CD4-positive, alpha-beta T cell treated with Interleukin-12 subunit alpha and Interleukin-12 subunit beta, for 1 hour (primary cell): ENCODE measurements at regions not wholly inside any gene's neighbourhood (a gene's known extent, or its start where the extent isn't known, plus 50 kb on each side); places are given as distances from the start of the nearest gene placed in this dataset.
"Not testable (repeated sequence)": the region's sequence is repeated elsewhere in the genome, so short reads cannot be mapped to it uniquely, and the experiment has no call there.

Source experiments
- DNase-seq: peaks from one replicate; pipeline ENCODE4 v3.0.0-alpha.2; 2020

DNA sequence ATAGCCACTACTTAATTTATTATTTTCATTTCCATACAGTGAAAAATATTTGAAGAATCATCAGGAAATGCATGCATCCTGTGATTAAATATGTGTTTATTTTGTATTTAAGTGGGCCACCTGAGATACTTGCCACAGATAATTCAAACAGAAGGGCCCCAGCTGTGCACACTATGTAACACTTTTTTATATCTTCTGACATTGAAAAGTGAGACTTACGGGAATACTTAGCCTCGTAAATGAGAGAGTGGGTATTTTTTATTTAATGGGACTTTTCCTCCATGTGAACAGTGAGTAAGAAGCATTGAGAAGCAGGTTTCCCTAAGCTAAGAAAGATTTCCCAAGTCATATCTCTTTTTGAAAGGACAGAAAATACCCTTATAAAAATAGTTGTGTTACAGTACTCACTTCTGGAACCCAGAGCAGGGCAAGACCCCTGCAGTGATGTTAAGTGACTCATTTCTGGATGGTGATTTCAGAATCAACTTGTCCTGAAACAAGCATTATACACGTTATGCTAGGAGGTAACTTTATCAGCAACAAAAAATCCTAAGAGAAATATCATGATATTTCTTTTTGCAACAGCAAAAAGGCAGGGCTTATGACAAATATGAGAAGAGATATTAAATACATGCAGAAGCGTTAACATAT lies 478.1 kb upstream of the CHORDC1 start:
- DNase-seq = no peak

DNA sequence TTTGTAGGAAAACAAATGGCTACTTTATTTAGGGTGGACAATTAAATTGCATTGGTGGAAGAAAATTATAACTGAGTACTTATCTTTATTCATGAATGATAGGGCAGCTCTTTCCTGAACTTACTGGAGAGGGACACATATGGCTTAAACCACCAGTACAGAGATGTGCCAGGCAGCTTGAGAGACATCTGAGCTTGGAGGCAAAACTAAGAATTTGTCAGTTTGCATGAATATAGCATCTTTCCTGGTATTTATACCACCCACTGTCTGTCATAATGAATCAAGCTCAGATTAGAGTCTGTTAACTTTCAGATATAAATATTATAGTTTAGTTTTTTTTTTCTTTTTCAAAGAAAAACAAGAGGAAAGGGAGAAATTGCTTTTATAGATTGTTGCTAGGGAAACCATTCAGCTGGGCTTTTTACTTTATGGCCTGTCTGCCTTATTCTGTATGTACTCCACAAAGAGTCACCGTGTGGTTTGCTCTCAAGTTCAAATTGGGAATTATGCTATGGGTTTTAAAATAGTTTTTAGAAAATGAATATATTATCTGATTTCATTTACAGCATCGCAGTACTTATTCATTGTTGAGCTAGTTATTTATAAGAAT lies 477.0 kb upstream of the CHORDC1 start:
- no peak for DNase-seq

DNA sequence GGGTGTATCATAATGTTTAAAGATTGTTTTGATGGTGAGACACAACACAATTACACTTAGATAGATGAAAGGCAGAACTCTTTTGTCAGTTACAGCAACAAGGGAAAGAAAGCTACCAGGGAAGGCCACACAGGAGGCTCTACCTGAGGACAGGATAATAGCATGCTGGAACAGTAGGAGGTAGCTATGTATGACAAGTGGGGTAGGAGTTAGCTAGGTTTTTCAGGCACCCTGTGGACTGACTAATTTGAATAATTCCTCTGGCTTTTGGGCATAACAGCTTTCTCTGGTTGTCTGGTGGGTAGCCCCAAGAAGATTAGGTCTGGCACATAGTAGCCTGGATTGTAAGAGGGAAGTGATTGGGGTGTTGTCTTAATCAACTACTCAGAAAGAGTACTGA lies 475.4 kb upstream of the CHORDC1 start:
- no peak for DNase-seq

DNA sequence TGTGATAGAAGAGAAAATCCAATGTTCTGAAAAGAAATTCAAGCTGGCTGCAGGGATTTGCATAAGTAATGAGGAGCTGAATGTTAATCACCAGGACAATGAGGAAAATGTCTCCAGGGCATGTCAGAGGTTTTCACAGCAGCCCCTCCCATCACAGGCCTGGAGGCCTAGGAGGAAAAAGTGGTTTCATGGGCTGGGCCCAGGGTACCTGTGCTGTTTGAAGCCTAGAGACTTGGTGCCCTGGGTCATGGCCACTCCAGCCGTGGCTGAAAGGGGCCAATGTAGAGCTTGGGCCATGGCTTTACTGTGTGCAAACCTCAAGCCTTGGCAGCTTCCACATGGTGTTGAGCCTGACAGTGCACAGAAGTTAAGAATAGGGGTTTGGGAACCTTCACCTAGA lies 452.6 kb upstream of the CHORDC1 start:
- not testable (repeated sequence) for DNase-seq

DNA sequence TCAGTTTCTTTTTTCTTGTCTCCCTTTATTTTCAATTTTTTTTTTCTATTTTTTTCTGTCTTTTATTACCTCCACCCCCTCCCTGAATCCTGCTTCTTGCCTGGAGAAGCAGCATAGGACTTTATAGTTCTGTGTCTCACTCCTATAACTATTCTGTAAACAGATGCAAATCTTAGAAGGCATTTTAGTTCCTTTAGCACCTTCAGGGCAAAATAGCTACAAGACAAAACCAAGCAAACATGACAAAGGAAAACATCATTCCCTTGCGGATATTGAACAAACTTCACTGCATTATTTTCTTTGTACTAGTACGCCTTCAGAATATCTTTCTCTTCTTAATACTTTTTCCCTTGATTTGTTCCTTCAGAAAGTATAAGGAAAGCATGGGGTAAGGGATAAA lies 446.2 kb upstream of the CHORDC1 start:
- no peak for DNase-seq

DNA sequence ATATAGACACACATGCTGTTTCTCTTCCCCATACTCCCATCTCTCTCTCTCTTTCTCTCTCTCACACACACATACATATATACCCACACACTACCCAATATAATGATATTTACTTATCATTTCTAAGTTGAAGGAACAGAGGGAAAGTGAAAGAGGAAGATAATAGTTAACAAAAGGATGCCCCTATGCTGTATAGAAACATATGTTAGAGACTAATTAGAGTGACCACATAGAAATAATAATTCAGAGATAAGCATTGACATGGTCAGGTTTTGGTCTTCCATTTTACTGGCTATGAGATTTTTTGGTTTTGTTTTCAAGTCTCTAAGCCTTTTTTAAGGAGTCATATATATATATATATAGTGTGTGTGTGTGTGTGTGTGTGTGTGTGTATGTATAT lies 445.7 kb upstream of the CHORDC1 start:
- no peak for DNase-seq

DNA sequence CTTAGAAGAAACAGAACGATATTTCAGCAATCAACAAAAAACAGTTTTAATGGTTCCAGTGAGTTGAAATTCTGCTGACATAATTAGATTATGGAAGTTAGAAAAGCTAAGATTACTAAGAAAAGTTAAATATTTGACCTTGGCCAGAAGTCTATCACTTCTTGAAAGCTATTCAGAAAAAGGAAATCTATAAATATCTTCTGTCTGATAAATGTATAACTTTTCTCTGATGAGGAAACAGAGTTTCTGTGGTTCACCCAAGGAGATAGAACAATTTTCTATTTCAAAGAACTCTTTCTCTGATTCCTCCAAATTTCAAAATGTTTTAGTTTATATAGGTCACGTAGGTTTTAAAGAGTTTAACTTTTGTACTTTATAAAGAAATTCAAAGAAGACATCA lies 438.4 kb upstream of the CHORDC1 start:
- DNase-seq = no peak

DNA sequence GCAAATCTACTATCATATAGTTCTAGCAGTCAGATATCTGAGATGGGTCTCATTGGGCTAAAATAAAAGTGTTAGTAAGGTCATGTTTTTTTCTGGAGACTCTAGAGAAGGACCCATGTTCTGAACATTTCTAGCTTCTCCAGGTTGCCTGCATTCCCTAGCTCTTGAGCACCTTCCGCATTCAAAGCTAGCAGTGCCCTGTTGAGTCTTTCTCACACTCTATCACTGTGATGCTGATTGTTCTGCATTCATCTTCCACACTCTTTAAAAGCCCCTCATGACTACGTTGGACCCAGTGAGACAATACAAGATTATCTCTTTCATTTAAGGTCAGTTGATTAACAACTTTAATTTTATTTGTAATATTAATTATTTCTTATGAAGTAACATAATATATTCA lies 433.3 kb upstream of the CHORDC1 start:
- DNase-seq = no peak

DNA sequence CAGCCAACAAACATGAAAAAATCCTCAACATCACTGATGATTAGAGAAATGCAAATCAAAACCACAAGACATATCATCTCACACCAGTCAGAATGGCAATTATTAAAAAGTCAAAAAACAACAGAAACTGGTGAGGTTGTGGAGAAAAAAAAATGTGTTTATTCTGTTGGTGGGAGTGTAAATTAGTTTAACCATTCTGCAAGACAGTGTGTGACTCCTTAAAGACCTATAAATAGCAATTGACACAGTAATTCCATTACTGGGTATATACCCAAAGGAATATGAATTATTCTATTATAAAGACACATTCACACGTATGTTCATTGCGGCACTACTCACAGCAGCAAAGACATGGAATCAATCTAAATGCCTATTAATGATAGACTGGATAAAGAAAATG lies 427.3 kb upstream of the CHORDC1 start:
- DNase-seq = no peak

DNA sequence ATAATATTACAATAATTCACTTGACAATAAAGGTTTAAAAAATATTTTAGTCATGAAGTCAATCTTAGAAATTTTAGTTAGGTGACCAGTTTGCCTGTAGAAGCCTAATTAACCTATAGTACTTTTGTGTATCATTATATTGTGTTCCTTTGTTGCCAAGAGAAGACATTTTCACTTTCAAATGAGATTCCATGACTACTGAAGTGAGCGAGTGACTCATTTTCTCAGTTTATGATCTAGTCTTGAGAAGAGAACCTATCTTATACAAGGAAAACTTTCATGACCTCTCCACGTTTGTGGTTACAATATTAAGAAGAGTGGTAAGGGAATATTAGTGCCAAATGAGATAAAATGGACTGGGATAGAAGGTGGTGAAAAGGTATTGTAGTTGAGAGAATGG lies 423.9 kb upstream of the CHORDC1 start:
- DNase-seq = no peak

DNA sequence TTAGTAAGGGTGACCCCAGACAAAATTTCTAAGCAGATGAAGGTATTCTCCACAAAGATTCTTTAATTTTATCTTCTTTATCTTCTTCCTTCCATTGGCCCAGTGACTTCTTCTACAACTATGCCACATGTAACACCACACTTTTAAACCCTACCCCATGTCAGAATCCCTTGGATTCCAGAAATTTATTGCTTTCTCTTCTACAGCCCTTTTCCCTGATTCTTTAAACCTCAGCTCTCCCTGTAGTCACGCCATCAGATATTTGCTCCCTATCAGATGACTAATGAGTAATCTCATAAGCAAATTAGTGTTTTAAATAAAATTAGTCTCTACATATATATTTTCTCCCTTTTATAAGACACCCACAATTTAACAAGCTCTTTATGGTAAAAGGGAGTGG lies 423.4 kb upstream of the CHORDC1 start:
- DNase-seq = no peak

DNA sequence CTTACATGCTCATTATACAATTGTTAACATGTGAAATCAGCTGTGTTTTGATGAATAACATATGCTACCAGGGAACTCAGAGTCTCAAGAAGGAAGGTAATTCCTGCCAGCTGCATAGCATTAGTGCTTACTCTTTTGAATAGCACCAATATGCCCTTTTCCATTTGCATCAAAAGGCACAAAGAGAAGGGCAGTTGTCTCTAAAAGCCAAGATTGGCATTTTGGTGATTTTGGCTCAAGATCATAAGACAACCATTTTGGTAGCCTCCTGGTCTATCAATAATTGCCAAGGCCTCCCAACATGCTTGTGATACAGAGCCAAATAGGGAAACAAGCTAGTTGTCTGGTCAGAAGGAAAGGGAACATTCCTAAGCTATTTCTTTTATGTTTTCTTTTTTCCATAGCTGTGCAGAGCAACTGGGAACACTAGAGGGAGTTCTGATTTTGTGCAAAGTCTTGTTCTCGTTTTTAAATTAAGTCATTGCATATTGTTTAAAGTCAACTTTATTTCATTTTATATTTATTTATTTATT lies 416.7 kb upstream of the CHORDC1 start:
- no peak for DNase-seq

DNA sequence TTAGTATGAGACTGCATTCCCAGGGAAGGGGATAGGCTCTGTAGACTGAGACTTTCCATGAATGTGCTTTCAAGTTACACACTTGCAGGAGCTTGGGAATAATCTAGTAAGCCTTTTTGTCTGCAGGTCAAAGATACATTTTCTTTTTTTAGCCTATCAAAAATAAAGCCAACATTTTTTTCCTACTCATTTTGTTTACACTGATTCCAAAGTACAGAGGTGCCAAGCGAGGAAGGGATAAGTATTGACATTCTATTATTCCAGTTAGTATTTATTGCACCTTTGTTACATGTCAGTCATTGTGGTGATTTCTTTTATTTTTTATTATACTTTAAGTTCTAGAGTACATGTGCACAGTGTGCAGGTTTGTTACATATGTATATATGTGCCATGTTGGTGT lies 413.0 kb upstream of the CHORDC1 start:
- DNase-seq = no peak

DNA sequence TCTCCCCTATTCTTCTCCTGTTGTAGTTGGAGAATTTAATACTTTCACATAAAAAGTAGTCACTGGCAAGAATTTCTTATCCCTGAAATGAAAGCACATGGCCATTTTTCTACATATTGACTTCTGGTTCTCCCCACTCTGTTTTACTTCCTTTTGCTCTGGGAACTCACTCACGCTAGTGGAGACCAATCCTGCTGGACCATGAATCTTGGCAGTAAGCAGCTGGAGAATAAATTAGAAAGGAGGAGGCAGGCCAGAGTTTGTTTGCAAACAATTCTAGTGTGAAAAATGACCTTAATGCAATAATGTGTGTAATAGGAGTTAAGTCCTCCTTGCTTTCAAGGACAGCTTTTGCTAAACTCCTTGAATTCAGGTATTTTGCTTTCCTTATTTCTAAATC lies 412.3 kb upstream of the CHORDC1 start:
- DNase-seq = no peak

DNA sequence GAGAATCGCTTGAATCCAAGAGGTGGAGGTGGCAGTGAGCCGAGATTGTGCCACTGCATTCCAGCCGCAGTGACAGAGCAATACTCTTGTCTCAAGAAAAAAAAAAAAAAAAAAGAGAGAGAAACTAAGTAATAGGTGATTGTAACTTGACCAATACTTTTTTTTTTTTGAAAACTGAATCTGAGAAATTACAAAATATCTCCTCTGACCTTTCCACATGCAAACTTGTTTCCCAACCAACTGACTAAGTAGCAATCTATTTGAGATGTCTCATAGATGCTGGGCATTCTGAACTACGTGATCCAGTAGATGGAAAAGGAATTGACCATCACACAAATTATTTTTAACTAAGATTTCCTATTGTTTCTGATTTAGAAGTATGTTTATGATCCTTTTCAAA lies 407.3 kb upstream of the CHORDC1 start:
- DNase-seq = no peak

DNA sequence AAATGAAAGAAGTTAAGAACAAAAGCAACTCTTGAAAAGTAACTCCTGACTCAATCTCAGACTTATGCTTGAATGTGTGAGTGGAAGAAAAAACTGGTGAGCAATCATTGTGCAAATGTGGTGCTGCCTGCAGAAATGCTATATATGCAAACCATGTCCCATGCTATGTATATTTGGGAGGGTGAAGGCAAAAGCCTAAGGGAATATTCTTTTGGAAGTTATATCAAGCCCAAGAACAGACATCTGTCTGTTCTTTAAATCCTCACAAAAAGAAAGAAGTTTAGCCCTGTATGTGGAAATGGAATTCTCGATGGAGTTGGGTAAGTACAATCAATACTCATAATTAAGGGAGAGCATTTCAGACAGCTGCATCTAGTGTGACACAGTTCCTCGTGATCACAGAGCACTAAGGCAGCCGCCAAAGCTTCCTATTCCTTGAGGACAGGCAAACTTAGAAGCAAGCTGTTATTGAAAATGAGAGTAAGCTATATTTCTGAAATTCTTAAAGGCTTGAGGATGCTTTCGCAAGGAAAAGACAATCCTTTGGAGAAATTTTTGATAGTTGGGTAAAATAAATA lies 406.5 kb upstream of the CHORDC1 start:
- no peak for DNase-seq

DNA sequence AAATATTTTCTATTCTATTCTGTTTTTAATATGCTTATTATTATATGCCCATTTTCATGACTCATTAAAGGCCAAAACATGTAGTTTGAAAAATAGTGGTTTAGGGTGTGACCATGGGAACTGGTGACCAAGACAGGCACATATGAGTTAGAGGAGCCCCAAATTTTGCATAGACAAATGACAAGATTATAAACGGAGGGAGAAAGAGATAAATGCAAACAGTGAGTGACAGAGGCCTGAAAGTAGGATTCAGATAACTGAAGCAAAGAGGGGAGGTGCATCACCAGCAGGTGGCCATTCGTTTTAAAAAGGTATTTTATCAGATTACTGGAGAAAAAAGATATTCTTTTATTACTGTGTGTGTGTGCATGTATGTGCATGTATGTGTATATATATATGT lies 391.5 kb upstream of the CHORDC1 start:
- DNase-seq = no peak

DNA sequence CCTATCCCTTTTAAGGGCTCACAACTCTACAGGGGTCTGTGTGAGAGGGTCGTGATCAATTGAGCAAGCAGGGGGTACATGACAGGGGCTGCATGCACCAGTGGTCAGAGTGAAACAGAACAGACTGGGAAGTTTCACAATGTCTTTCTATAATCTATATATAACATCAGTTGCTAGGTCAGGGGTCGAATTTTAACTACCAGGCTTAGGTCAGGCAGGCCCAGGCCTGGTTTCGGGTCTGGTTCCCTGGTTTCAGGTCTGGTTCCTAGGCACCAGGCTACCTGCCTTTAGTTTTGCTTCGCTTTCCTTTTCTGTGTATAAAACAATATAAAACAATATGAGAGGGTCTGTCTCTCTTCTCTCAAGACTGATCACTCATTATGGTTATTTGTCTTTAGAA lies 390.2 kb upstream of the CHORDC1 start:
- not testable (repeated sequence) for DNase-seq

DNA sequence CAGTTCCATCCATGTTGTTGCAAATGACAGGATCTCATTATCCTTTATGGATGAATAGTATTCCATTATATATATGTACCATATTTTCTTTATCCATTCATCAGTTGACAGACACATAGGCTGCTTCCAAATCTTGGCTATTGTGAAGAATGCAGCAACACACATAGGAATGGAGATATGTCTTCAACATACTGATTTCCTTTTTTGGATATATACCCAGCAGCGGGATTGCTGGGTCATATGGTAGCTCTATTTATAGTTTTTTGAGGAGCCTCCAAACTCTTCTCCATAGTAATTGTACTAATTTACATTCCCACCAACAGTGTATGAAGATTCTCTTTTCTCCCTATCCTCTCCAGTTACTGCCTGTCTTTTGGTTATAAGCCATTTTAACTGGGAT lies 383.9 kb upstream of the CHORDC1 start:
- DNase-seq = no peak

DNA sequence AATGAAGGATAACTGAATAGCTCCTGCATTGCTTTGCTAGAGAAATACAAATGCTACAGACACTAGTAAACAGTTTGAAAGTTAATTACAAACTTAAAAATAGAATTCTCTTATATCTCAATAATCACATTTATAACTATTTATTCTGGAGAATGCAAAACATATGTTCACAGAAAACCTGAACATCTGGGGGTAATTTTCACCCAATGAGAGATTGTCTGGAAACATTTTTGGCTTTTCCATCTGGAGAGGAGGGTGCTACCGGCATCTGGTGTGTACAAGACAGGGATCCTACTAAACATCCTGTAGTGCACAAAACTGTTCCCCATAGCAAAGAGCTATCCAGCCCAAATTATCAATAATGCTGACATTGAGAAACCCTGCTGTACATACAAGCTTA lies 378.4 kb upstream of the CHORDC1 start:
- DNase-seq = no peak

DNA sequence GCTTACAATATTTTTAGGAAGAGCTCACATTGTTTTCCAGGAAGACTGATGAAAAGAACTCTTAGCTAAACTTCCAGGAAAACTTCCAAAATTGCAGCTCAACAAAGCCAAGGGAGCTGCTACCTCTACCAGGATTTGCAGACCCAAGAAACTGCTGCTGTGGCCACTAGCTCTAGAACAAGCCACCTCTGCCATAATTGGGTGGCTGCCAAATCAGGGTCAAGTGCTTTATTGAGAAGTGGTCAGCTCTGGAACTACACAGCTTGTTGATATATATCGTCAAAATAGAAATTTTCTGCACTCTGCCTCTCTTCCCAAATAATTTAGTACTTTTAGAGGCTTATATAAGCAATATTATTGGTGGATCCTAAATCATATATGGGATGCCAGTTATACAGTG lies 371.8 kb upstream of the CHORDC1 start:
- no peak for DNase-seq

DNA sequence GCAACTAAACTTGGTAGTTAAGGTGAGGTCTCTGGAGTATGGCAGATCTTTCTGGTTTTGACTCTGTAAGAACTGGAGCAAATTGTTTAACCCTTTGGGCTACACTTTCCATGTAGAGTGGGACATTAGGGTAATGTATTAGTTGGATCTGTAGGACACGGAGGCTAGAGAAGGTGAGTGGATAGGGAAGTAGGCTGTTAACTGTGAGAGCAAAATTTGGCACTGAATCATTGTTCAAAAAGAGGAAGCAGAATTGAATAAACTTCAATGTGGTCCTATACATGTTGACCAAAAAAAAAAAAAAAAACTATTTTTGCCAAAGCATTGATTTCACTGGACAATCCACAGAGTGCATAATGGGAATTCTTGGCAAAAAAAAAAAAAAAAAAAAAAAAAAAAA lies 370.2 kb upstream of the CHORDC1 start:
- no peak for DNase-seq

DNA sequence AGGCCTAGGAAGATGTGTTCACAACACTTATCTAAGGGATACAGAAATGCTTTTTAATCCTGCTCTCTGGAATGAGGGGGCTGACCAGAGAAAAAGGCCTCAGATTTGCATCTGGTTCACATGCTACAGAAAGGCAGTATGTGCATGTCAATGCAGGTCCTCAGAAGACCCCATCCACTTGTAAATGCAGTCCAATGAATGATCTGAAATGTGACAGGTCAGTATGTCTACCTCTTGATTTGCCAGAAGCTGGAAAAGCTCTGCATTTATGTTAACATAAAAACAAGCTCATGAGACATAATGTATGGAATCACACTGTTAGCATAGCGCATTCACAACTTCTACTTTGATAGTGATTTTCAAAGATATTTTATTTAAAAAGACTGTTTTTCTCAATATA lies 367.4 kb upstream of the CHORDC1 start:
- no peak for DNase-seq

DNA sequence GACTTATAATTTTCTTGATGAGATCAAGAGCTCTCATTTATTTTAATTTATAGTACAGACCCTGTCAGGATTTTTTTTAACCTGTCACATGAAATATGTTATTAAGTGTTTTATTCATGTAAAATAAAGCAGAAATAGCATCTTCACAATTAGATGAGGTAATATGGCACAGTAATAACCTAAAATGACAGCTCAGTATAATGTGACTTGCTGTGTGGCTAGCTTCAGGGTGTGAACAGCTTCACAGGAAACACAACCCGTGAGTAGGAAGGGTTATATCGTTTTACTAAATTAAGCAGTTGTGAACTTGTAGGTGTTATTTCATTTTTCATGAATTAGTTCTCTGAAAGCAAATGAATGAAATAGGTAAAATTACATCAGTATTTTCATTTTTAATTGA lies 366.9 kb upstream of the CHORDC1 start:
- DNase-seq = no peak

DNA sequence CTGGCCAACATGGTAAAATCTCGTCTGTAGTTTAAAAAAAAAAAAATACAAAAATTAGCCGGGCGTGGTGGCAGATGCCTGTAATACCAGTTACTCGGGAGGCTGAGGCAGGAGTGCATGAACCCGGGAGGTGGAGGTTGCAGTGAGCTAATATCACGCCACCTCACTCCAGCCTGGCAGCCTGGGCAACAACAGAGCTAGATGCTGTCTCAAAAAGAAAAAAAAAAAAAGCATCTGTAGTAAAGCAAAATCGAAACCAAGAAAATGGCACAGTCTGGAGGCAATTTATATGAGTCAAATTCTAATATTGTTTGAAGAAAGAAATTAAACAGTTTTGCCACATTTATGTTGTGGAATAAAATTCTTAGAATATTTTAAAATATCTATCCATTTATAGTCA lies 365.0 kb upstream of the CHORDC1 start:
- no peak for DNase-seq
